HG03103 (cell line): ENCODE measurements at regions not wholly inside any gene's neighbourhood (a gene's known extent, or its start where the extent isn't known, plus 50 kb on each side); places are given as distances from the start of the nearest gene placed in this dataset.

ENCODE experiments used
- ATAC-seq: cut with Tn5 transposase; IDR thresholded peaks from one replicate; pipeline ENCODE4 v1.9.1; 2021; ENCODE audit warnings: low read depth; ENCODE audit not compliant: unreplicated experiment

- no peak for ATAC-seq
Observed at GRCh38 chr14:44316647-44317440, 190.2 kb downstream of the FSCB start.

GRCh38 chr14:44309331-44309730, 197.8 kb downstream of the FSCB start:
- no peak for ATAC-seq

DNA sequence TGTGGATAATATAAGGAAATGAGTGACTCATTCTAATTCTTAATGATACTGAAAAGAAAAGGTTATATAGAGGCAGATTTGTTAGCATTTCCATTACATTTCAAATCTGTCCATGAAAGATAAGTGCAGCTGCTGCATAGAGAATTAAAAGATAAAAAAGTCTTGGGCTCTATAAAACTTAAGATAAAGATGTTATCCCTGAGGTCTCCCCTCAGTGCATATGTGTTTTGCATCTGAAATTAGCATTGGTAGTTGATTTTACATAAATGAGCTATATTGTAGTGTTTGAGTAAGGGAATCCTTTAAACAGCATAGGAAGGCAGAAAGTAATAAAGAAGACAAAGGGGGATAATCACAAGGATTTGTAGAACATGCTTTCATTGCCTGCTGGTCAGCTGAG, 206.2 kb downstream of the FSCB start:
- ATAC-seq, result no peak

DNA sequence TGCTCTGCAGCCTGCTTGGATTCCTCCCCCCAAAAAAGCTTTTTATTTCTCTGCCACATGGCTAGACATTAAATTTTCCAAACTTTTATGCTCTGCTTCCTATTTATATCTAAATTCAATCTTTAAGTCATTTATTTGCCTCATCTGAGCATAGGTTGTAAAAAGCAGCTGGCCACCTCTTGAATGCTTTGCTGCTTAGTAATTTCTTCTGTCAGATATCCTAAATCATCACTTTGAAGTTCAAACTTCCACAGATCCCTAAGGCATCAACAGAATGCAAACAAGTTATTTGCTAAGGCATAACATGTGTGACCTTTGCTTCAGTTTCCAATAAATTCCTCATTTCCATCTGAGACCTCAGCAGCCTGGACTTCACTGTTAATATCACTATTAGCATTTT, 209.6 kb downstream of the FSCB start:
- no peak for ATAC-seq

- no peak for ATAC-seq
Observed at GRCh38 chr14:44291366-44291915, 215.6 kb downstream of the FSCB start.

DNA sequence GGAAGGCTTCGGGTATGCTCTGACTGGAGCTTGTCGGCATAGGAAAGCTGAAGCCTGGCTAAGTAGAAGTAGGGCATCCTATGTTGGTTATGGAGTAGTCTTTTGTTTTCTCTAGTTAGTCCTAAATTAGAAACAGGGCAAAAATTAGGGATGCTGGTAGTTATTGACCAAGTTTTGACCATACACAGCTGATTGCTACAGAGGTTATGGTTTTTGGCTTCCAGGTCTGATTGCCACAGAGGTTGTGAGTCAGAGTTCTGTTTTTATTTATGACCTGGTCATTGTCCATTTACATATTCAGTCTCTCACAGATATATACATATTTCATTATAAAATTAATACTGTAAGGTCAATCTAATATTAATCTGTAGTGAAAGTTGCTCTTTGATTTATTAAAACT, 219.2 kb downstream of the FSCB start:
- no peak for ATAC-seq

GRCh38 chr14:44286201-44286600, 220.9 kb downstream of the FSCB start:
- ATAC-seq, result no peak

DNA sequence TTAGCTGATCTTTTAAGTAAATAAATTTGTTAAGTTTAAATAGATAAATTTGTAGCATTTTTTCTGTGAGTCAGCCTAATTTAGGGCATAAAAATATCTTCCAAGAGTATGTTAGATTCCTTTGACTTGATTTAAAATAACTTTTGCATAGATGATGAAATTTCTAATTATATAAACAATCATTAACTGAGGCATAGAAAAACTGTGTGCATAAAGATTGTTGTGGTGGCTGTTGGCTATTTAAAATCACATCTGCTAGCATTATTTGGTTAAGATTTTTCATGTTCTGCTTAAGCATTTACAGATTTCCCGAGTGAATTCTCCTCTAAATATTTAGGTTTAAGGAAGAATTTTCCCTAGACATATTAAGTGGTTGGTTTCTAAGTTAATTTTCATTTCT, 223.2 kb downstream of the FSCB start:
- ATAC-seq, result no peak

- ATAC-seq, result no peak
Observed at GRCh38 chr14:44279357-44279756, 227.7 kb downstream of the FSCB start.

- no peak for ATAC-seq
Observed at GRCh38 chr14:44271637-44272036, 235.4 kb downstream of the FSCB start.

DNA sequence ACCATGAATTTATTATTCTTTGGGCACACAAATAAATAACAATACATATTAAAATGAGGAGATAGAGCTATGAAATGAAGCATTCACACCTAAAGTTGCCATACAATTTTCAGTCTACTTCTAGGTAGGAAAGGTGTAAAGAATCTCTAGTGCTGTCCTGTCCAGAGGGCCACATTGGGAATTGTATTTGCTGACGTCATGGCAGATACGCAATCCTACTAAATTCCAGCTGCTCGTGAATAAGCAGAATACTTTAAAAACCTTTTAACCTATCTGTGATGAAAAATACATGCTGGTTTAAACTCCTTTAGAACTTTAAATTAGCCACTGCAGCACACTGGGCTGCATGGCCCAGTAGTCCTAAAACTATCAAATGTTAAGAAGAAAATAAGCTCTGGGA, 236.1 kb downstream of the FSCB start:
- ATAC-seq, result no peak

DNA sequence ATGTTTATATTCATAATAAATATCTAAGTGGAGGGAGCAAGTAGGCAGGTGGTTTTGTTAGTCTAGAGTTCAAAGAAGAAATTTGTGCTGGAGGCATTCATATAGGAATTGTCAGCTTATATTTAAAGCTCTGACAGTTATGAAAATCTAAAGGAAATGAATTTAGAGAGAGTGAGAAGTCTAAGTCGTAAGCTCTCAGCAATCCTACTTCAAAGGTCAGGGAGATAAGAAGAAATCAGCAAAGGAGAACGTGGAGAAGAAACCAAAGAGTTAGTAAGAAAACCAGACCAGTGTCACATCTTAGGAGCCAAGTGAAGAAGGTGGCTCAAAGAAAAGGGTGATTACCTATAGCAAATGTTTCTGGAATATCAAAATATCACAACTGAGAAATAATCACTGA, 241.8 kb downstream of the FSCB start:
- ATAC-seq, result no peak

DNA sequence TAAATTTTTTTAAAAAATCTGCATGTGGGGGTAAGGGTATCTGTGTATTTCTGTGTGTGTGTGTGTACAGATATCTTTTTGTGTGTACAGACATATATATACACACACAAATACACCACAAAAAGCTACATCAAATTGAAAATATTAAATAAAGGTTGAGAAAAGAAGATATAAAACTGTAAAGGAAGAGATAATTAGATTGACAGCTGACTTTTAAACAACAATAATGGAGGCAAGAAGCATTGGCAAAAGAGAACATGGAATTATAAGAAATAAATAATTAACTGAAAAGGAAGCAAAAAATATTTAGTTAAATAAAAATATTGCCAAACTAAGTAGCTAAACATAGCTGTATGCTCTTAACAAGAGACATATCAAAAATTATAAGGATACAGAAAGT, 291.4 kb downstream of the FSCB start:
- ATAC-seq, result no peak

GRCh38 chr14:44211718-44212117, 295.4 kb downstream of the FSCB start:
- ATAC-seq, result no peak

- no peak for ATAC-seq
Observed at GRCh38 chr14:44204061-44204835, 302.8 kb downstream of the FSCB start.

DNA sequence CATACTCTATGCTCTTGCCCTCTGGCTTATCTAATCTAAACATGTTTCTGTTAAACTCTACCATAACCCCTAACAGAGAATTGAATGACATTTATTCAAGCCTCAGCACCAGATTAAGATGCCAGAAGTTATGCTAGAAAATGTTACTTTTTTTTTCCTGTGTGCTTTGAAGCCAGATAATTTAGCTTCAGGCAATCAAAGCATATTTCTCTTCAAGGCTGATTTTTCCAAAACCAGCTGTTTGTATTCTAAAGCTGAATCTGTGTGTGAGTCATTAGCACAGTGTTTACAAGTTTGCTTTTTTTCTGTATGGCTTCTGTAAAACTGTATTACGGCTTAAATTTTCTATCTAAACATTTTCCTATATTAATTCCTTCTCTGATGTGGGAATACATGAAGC, 326.1 kb downstream of the FSCB start:
- ATAC-seq, result no peak

DNA sequence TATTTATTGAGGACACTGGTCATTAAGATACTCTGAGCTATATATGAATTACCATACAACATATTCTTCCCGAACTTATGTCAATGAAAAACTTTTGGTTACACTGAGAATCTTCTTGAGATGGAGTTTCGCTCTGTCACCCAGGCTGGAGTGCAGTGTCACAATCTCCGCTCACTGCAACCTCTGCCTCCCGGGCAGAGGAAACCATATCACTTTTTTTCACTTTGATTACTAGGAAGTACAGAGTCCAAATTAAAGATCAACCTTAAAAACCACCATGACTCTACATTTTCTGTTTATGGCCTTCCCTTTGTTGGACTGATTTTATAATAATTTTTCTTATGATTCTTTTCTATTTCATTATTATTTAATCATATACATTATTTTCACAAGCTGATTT, 336.5 kb downstream of the FSCB start:
- ATAC-seq, result no peak

DNA sequence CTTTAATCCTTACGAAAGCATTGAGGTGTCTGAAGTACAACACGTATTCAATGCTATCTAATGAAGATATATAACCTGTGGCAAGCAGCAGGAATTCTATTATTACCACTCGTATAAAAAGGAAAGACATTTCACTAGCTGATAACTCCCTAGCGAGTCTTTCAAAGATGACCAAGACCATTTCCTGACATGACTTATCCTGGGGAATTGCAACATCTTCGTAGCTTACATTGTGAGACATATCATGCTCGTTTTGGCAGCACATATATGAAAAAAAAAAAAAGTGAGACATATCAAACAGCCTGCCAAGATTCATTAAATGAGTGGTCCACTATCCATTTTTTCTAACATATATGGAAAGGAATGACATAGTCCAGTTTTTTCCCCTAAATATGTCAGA, 337.0 kb downstream of the FSCB start:
- no peak for ATAC-seq

- no peak for ATAC-seq
Observed at GRCh38 chr14:44168566-44168965, 338.5 kb downstream of the FSCB start.

DNA sequence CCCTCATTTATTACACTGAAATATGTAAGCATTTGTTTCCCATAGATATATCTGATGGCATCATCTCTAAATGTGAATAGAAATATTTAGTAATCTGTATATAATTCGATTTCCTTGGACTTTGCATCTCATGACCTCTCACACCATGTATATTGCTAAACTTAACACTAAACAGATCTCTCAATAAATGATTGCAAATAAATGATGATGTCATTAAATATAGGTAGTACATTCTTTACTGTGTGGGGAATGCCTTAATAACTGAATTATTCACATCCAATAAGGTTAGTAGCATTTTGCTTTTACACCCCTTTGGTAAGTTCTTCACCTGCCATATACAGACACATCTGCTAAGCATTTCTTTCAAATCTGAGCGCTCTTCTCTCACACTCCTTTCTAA, 340.5 kb downstream of the FSCB start:
- ATAC-seq, result no peak

DNA sequence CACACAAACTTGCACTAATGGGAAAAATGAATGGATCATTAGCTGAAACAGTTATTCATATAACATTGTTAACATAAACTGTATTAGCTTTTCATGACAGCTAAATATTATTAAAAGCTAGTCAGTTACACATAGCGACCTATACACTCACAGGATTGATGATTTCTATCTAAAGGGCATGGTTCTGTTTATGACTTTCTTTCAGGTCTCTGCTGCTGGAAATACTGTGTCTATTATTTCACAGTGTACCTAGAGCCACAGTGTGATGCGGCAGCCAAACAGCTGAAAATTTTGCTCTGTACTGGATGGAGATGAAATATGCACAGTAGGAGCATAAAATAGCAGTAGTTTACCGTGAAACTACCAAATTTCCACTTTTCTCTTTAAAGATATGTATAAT, 341.1 kb downstream of the FSCB start:
- no peak for ATAC-seq

- ATAC-seq, result no peak
Observed at GRCh38 chr14:44165286-44165685, 341.8 kb downstream of the FSCB start.
